ENCODE measurements at regions not wholly inside any gene's neighbourhood (a gene's known extent, or its start where the extent isn't known, plus 50 kb on each side); places are given as distances from the start of the nearest gene placed in this dataset.

- Mint-ChIP-seq H3K9me3 (peaks cover 4% of the 10 kb centered on the region), H3K27me3 (ENCODE audit: low read depth) (no peaks in the 10 kb centered on the region), H3K27ac (ENCODE audit: unreplicated experiment) (no peak overlapping the region), H3K4me3 (no peak overlapping the region), H3K36me3 (ENCODE audit: low read depth) (peaks cover 2% of the 10 kb centered on the region), H3K4me1 (peaks cover 22% of the 10 kb centered on the region)
- no peak for DNase-seq (ENCODE audit: low read depth, low spot score)
- TF ChIP-seq CTCF (conservative IDR thresholded peaks at IDR 0.05), result no peak
These were observed 268.4 kb upstream of the ARGLU1 start for GRCh38 chr13:106836186-106836802.

- DNase-seq (ENCODE audit: low read depth, low spot score), result no peak
- H3K4me1 Mint-ChIP-seq, result peaks cover 22% of the 10 kb centered on the region
- no peak overlapping the region for H3K4me3 Mint-ChIP-seq
- peak overlapping the region; percentile 0 for H3K27ac Mint-ChIP-seq (ENCODE audit: unreplicated experiment)
- peaks cover 5% of the 10 kb centered on the region for H3K9me3 Mint-ChIP-seq
- H3K36me3 Mint-ChIP-seq (ENCODE audit: low read depth), result peaks cover 2% of the 10 kb centered on the region
- no peaks in the 10 kb centered on the region for H3K27me3 Mint-ChIP-seq (ENCODE audit: low read depth)
- no peak for TF ChIP-seq CTCF (conservative IDR thresholded peaks at IDR 0.05)
These were observed 267.5 kb upstream of the ARGLU1 start for GRCh38 chr13:106835477-106835876.

GRCh38 chr13:106821979-106822378, 254.0 kb upstream of the ARGLU1 start:
- no peak for TF ChIP-seq CTCF (conservative IDR thresholded peaks at IDR 0.05)
- Mint-ChIP-seq H3K36me3 (ENCODE audit: low read depth) (peaks cover 3% of the 10 kb centered on the region), H3K4me3 (no peak overlapping the region), H3K4me1 (peaks cover 6% of the 10 kb centered on the region), H3K27ac (ENCODE audit: unreplicated experiment) (peak overlapping the region; percentile 47), H3K27me3 (ENCODE audit: low read depth) (no peaks in the 10 kb centered on the region), H3K9me3 (peaks cover 4% of the 10 kb centered on the region)
- DNase-seq (ENCODE audit: low read depth, low spot score), result no peak

GRCh38 chr13:106819413-106820180, 251.7 kb upstream of the ARGLU1 start:
- no peaks in the 10 kb centered on the region for H3K27me3 Mint-ChIP-seq (ENCODE audit: low read depth)
- no peak for TF ChIP-seq CTCF (conservative IDR thresholded peaks at IDR 0.05)
- H3K4me1 Mint-ChIP-seq, result peaks cover 7% of the 10 kb centered on the region
- no peak overlapping the region for H3K27ac Mint-ChIP-seq (ENCODE audit: unreplicated experiment)
- H3K36me3 Mint-ChIP-seq (ENCODE audit: low read depth), result no peaks in the 10 kb centered on the region
- DNase-seq (ENCODE audit: low read depth, low spot score), result no peak
- no peak overlapping the region for H3K4me3 Mint-ChIP-seq
- H3K9me3 Mint-ChIP-seq, result no peaks in the 10 kb centered on the region

GRCh38 chr13:106818971-106819370, 251.0 kb upstream of the ARGLU1 start:
- Mint-ChIP-seq H3K36me3 (ENCODE audit: low read depth) (no peaks in the 10 kb centered on the region), H3K27me3 (ENCODE audit: low read depth) (no peaks in the 10 kb centered on the region), H3K4me3 (no peak overlapping the region), H3K27ac (ENCODE audit: unreplicated experiment) (no peak overlapping the region), H3K9me3 (no peaks in the 10 kb centered on the region), H3K4me1 (peaks cover 11% of the 10 kb centered on the region)
- TF ChIP-seq CTCF (conservative IDR thresholded peaks at IDR 0.05), result no peak
- DNase-seq (ENCODE audit: low read depth, low spot score), result no peak

Measured in neural crest cell (in vitro differentiated cells).